ENCODE measurements at regions not wholly inside any gene's neighbourhood (a gene's known extent, or its start where the extent isn't known, plus 50 kb on each side); places are given as distances from the start of the nearest gene placed in this dataset.
"Not testable (repeated sequence)": the region's sequence is repeated elsewhere in the genome, so short reads cannot be mapped to it uniquely, and the experiment has no call there.

DNA sequence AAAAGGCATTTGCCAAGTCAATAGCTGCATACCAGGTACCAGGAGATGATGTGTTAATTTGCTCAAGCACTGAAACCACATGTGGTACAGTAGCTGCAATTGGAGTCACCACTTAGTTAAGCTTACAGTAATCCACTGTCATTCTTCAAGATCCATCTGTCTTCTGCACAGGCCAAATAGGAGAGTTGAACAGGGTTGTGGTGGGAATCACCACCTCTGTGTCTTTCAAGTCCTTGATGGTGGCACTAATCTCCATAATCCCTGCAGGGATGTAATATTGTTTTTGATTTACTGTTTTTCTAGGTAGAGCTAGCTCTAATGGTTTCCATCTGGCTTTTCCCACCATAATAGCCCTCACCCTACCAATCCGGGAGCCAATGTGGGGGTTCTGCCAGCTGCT is 91.9 kb downstream of the FCRL5 start:
- DNase-seq = no peak

DNA sequence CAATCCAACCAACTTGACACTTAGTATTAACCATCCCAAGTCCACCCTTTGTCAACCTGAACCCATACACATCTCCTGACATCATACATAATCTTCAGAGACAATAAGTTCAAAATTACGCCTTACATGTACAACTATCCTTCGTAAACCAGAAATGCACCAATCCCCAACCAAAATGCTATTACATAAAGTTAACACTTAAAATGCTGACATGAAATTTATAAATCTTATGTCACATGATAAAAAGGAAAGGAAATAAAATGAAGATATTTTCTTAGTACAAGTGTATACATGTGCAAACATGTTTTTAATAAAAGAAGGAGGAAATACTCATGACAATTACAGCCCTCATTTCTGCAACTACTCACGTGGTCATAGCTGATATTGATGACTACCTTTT is 95.0 kb downstream of the FCRL5 start:
- DNase-seq = no peak

DNA sequence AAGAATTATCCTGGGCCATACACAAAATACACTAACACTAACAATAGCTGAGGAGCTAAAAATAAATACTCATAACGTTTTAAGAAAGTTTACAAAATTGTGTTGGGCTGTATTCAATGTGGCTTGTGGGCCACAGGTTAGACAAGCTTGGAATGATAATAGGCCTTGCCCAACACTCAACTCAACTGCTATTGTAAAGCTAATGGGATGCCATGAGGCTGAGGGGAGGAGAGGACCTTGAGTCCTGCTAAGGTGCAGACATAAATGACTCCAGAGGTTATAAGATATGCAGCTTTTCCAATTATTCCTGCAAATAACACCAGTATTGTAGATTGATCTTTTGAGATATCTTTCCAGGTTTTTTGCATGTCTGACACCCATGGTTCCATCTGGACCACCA is 97.0 kb downstream of the FCRL5 start:
- DNase-seq = no peak

DNA sequence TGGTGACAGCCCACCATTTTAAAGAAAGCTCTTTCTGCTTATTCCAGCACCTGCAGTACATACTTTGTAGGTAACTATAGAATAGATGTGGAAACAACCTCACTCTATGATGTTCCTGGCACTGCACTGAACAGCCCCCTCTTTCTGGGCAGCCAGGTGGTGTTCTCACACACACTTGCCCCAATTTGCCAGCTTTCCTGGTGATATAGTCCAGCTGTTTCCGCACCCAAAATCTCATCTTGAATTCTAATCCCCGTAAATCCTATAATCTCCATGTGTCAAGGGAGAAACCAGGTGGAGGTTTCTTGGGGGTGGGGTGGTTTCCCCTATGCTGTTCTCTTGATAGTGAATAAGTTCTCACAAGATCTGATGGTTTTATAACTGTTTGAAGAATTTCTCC is 102.2 kb downstream of the FCRL5 start:
- DNase-seq = no peak

DNA sequence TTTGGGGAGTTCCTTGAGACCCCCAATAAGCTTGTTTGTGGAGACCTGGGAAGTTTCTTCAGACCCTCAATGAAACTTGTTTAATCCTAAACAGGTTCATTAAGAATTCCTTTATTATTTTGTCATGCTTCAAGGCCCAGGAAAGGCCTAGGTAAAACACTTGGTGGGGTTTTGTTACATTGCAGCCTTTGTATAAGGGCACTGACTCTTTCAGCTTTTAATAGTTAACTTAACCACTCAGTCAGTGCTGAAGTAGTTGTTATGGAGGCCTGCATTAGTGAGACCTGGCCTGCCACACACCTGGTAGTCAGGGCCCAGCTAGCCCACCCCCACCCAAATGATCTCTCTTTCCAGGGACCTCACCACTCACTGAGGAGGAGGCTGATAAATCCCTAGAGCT is 103.7 kb downstream of the FCRL5 start:
- DNase-seq = no peak

DNA sequence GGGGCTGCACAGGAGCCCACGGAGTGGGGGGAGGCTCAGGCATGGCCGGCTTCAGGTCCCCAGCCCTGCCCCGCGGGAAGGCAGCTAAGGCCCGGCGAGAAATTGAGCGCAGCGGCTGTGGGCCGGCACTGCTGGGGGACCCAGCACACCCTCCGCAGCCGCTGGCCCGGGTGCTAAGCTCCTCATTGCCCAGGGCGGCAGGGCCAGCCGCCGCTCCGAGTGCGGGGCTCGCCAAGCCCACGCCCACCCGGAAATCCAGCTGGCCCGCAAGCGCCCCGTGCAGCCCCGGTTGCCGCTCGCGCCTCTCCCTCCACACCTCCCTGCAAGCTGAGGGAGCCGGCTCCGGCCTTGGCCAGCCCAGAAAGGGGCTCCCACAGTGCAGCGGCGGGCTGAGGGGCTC is 106.0 kb downstream of the FCRL5 start:
- not testable (repeated sequence) for DNase-seq

DNA sequence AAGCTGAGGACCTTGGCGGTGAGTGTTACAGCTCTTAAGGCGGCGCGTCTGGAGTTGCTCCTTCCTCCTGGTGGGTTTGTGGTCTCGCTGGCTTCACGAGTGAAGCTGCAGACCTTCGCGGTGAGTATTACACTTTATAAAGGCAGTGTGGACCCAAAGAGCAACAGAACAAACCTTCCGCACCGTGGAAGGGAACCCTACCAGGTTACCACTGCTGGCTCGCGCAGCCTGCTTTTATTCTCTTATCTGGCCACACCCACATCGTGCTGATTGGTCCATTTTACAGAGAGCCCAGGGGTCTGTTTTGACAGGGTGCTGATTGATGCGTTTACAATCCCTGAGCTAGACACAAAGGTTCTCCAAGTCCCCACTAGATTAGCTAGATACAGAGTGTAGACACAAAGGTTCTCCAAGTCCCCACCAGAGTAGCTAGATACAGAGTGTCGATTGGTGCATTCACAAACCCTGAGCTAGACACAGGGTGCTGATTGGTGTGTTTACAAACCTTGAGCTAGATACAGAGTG is 106.6 kb downstream of the FCRL5 start:
- not testable (repeated sequence) for DNase-seq

DNA sequence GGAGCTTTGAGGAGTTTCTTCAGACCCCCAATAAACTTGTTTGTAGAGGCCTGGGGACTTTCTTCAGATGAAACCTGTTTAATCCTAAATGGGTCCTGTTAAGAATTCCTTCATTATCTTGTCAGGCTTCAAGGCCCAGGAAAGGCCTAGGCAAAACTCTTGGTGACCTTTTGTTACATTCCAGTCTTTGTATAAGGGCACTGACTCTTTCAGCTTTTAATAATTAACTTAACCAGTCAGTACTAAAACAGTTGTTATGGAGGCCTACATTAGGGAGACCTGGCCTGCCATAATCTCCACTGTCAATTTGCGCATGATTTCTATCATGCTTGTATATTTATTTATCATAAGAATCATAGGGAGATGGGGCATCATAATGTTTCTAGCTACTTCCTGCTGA is 110.2 kb downstream of the FCRL5 start:
- no peak for DNase-seq

DNA sequence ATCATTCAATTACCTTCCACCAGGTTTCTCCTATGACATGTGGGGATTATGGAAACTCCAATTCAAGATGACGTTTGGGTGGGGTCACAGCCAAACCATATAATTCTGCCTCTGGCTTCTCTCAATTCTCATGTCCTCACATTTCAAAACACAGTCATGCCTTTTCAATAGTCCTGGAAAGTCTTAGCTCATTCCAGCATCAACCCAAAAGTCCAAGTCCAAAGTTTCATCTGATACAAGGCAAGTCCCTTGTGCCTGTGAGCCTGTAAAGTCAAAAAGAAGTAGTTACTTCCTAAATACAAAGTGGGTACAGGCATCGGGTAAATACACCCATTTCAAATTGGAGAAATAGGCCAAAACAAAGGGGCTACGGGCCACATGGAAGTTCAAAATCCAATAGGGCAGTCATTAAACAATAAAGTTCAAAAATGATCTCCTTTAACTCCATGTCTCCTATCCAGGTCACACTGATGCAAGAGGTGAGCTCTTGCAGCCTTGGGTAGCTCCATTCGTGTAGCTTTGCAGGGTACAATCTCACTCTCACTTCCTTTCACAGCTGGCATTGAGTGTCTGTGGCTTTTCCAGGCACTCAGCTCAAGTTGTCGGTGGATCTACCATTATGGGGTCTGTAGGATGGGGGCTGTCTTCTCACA is 112.9 kb downstream of the FCRL5 start:
- DNase-seq = no peak

DNA sequence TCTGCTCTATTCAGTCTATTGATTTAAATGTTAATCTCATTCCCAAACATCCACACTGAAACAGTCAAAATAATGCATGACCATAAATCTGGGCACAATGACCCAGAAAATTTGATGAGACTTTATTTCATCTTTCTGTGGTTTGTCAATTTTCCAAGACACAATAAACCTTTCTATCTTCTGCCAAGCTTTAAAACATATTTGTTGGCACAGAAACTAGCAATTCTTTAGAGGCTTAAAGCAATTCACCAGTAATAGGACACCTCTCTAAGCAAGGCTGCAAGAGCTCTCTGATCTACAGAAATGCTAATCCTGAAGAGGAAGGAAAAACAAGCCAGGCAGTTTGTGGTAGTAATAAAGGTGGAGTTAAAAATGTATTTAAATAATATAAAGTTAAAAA is 113.7 kb downstream of the FCRL5 start:
- no peak for DNase-seq

DNA sequence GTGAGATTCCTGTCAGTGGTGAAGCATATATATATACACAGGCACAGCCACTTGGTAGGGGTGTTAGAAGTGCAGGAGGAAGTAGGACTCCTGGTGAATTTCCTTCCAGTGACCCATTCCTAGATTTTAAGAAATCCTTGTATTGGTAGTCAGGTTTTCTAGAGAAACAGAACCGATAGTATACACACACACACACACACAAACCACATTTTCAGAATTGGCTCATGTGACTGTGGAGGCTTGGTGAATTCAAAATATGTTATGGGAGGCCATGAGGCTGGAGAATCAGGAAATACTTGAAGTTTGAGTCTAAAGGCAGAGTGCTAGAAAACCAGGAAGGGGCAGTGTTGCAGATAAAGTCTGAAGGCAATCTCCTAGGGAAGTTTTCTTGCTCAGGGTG is 114.2 kb downstream of the FCRL5 start:
- no peak for DNase-seq

DNA sequence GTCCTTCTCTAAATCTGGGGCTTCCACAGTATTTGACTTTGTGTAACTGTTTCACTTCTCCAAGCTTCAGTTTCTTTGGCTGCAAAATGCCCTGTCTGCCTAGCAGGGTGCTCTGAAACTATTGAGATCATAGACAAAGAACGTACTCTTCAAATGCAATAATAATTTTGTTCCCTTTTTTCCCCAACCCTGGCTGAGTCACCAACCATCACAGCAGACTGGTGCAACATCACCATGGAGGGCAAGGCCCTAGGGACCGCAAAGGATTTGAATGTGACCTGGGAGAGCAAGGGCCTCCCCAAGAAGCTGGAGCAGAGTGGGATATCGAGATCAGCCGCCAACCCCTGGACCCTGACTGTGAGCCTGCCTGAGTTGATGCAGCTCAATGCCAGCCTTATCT is 115.0 kb downstream of the FCRL5 start:
- DNase-seq = no peak

DNA sequence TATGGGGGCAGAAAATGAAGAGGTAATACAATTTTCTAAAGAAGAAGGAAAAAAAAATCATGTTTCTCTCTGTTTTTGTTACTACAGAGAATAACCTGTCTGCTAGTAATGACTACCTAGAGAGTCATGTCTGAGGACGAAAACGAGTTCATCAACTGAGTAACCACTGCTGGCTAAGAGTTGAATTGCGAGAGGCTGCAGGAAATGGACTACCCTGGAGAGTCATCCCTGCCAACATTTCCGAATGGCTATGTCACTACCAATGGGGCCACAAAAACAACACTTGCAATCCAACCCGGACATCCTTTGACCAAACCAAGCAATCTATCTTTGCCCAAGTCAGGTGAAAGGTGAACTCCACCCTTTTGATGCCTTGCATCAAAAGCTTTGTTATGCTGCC is 120.6 kb downstream of the FCRL5 start:
- no peak for DNase-seq

DNA sequence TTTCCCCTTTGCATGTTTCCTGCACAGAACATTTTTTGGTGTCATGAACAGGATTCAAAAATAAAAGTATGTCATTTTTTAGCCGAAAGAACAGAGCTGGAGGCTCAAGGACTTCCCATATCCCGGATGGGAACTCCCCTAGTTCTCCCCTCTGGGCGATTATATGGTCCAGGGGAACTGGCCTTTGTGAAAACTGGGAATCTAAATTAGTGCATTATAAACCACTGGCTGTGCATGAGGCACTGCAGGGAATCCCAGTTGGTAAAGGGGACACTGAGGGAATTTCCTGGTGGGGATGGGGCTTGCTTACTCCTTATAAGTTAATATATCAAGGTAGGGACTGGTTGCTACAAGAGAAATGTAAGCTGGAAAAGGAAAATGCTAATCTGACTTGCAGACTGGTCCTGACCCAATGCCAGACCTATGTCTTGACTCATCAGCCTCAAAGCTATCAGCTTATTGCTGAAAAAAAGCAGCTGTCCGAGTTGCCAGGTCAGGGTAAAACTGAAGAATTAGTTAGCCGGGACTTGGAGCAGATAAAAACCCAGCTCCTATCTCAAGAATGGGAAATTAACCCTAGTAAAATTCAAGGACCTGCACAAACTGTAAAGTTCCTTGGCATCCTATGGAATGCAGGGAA is 122.6 kb downstream of the FCRL5 start:
- no peak for DNase-seq

DNA sequence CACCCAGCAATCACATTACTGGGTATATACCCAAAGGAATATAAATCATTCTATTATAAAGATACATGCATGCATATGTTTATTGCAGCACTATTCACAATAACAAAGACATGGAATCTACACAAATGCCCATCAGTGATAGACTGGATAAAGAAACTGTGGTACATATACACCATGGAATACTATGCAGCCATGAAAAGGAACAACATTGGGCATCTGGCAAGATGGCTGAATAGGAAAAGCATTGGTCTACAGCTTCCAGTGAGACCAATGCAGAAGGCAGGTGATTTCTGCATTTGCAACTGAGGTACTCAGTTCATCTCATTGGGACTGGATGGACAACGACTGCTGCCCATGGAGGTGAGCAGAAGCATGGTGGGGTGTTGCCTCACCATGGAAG is 128.6 kb downstream of the FCRL5 start:
- not testable (repeated sequence) for DNase-seq

DNA sequence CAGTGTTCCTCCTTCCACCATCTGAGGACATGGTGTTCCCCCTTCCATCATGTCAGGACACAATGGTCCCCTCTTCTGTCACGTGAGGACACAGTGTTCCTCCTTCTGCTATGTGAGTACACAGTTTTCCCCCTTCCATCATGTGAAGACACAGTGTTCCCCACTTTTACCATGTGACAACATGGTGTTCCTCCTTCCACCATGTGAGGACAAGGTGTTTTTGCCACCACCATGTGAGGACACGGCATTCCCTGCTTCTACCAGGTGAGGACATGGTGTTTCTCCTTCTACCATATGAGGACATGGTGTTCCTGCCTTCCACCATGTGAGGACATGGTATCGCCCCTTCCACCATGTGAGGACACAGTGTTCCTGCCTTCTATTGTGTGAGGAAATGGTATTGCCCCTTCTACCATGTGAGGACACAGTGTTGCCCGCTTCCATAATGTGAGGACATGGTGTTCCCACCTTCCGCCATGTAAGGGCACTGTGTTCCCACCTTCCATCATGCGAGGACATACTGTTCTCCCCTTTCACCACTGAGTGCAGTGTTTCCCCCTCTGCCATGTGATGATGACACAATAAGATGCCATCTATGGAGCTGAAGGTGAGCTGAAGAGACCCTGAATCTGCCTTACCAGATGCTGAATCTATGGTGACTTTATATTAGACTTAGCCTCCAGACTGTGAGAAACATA is 132.3 kb downstream of the FCRL5 start:
- DNase-seq = no peak

DNA sequence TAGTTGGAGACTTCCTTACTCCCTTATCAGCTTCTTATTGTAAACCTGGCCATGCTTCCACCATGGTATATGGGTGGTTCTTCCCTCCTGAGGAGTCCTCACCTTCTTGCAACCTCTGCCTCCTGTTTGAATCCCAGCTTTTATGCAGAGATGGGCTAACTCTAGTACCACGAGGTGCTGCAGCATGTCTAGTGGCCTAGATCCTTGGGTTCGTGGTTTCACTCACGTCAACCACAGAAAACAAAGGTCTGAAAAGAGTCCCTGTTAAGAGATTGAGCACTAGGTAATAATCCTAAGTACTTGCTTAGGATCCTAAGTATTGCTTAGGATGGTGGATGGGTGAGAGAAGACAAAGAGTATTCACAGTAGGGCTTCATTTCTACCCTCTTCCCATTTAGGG is 133.7 kb downstream of the FCRL5 start:
- no peak for DNase-seq

DNA sequence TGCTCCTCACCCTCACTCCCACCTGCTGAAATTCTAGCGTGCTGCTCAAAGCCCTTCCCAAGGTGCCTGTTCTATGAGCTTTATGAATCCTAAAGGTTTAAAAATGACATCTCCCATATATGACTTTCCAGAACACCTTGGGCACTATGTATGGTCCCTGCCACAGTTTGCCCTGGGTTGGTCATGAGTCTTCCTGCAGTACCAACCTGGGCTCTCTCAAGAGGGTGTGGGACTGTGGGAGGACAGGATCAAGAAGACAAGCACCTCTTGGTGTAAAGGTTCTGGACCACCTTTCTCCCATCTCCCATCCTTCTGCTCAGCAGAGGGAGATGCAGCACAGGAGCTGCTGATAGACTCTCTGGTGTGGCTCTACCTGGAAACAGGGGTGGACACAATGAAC is 134.1 kb downstream of the FCRL5 start:
- no peak for DNase-seq

DNA sequence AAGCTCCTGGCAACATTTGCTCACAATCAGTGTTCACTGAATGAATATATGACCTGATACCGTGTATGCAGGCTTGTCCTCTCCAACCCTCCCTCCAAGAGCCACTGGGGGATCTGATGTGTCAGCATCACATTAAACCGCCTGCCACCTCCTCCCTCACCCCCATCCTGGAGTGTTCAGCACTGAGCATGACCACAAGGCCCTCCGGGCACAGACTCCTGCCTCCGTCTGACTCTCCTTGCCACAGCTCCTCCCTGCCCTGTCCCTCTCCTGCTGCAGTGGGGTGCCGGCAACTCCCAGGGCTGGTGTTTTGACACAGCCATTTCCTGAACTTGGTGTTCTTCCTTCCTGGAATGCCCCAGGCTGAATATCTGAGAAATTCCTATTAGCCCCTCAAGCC is 136.7 kb downstream of the FCRL5 start:
- no peak for DNase-seq

DNA sequence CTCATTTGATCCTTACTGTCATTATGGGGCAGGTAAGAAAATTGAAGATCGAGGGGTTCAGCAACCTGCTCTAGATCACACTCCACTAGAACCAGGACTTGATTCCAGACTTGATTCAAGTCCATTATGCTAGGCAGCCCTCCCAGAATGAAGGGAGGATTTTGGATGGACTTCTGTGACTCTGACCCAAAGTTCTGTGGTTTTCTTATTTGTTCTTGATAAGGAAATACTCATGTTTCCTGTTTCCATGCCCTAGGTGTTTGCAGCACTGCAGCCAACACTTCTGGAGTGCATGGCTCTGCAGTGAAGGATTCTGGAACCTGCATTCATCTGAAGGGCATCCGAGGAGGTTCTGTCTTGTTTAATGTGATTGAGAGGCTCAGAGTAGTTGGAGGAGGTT is 140.0 kb downstream of the FCRL5 start:
- DNase-seq = no peak

DNA sequence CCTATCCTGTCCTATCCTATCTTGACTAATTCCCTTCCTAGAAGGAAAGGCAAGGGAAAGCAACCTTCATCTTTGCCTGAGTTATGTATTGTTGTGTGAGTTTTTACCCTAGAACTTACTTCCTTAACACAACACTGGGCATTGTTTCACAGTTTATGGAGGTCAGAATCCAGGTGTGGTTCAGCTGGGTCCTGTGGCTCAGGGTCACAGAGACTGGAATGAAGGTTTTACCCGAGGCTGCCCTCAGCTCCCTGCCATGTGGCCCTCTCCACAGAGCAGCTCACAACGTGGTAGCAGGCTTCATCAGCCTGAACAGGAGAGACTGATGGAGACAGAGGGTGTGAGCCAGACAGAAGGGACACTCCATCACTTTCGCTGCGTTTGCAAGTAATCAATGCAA is 140.5 kb downstream of the FCRL5 start:
- no peak for DNase-seq

DNA sequence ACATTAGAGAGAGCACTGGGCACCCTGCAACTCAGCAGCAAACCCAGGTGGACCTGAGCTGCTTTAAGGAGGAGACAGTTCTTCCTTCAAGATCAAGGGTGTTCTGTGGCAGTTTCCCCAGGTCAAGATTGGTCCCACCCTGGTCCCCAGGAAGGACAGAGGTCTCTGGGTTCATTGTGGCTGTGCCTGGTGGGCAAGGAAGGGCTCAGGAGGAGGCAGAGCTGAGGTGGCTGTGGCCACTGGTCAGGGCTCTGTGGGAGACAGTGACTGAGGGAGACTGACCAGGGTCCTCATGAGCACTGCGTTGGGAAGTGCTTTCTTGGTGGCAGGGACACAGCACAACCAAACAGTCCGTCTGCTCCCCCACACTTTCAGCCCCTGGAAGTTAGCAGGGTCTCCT is 141.3 kb downstream of the FCRL5 start:
- DNase-seq = no peak

DNA sequence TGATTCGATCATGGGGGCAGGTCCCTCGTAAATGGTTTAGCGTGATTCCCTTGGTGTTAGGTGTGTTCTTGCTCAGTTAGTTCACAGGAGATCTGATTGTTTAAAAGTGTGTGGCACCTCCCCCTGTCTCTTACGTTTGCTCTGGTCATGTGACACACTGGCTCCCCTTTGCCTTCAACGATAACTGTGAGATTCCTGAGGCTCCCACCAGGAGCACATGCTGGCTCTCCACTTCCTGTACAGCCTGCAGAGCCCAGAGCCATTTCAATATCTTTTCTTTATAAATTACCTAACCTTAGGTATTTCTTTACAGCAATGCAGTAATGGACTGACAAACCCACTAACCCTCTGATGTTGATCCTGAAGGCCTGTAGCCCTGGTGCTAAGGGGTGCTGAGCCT is 141.9 kb downstream of the FCRL5 start:
- no peak for DNase-seq

DNA sequence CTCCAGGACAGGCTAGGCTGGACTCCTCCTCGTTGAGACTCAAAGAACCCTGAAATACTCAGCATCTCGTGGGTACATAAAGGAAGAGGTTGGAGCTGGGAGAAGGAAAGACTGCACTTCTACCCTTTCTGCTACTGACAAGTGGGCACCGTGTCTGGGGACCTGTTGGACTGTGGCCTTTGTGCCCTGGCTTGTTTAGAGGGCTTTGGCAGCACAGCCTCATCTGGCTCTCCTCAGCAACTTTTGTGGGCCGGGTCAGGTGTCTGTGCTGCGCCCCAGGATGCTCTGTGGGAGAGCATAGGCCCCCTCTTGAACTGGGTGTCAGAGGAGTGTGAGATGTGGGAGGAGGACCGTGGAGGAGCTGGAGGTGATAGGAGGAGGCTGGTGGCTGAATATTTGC is 142.4 kb downstream of the FCRL5 start:
- DNase-seq = no peak

Data from NCI-H510A (cell line).